ENCODE measurements at regions not wholly inside any gene's neighbourhood (a gene's known extent, or its start where the extent isn't known, plus 50 kb on each side); places are given as distances from the start of the nearest gene placed in this dataset.

- in situ Hi-C loops (cut with MboI) = no loop called here
- Histone ChIP-seq H3K9me3 (replicated peaks; ENCODE audit: control insufficient read depth, insufficient read depth, low read depth, low read length) (no peaks in the 10 kb centered on the region), H3K4me1 (replicated peaks in 1 of 2; ENCODE audit: control insufficient read depth in 2 of 2, insufficient read depth in 2 of 2, low read length in 2 of 2) (no peaks in the 10 kb centered on the region), H3K27me3 (ENCODE audit: control insufficient read depth in 2 of 2, insufficient read depth in 2 of 2, low read length in 2 of 2) (no peaks in the 10 kb centered on the region), H3K9ac (ENCODE audit: insufficient read depth in 1 of 2, low read depth in 2 of 2, low read length in 2 of 2) (no peak overlapping the region), H2AFZ (ENCODE audit: low read depth, low read length) (no peak overlapping the region), H3K27ac (ENCODE audit: extremely low read depth, low read depth, low read length) (no peak overlapping the region), H4K20me1 (replicated peaks; ENCODE audit: control insufficient read depth, insufficient read depth, low read length) (no peaks in the 10 kb centered on the region), H3K36me3 (ENCODE audit: control insufficient read depth, insufficient read depth, low read length) (no peaks in the 10 kb centered on the region), H3K4me3 (no peak overlapping the region), H3K4me2 (ENCODE audit: insufficient read depth, low read length) (no peak overlapping the region), H3K9me1 (ENCODE audit: control insufficient read depth, insufficient read depth, low read length) (no peaks in the 10 kb centered on the region), H3K79me2 (ENCODE audit: control insufficient read depth, insufficient read depth, low read length) (no peaks in the 10 kb centered on the region)
- no peak for TF ChIP-seq ZBTB9 (CRISPR knock-in tag; IDR thresholded peaks at IDR 0.05)
- no peak for TF ChIP-seq NFE2L1 (tag; IDR thresholded peaks at IDR 0.05; ENCODE audit: borderline replicate concordance, low read depth)
- no peak for TF ChIP-seq NR3C1 (CRISPR knock-in tag; IDR thresholded peaks at IDR 0.05)
- no peak for TF ChIP-seq HDAC1 (IDR thresholded peaks at IDR 0.05)
- TF ChIP-seq YBX1 (IDR thresholded peaks at IDR 0.05) = no peak
- TF ChIP-seq KAT8 (IDR thresholded peaks at IDR 0.05; ENCODE audit: low read depth) = no peak
- TF ChIP-seq ZBTB7A (IDR thresholded peaks at IDR 0.05; ENCODE audit: borderline replicate concordance, control insufficient read depth, low read depth, low read length) = no peak
- TF ChIP-seq CREM (IDR thresholded peaks at IDR 0.05; ENCODE audit: low read depth) = no peak
- 0% methylated on average over 2 of the region's 2 CpGs for WGBS (ENCODE audit: insufficient coverage, low coverage, missing lambda C conversion rate)
- CTCF ChIA-PET (ENCODE audit: low intra/inter-chr PET ratio) = no interaction called here
- ATAC-seq = no peak
- BruUV-seq (replicated peaks) = no TSS peak
- no peak for DNase-seq (ENCODE audit: extremely low read depth in 1 of 4, low spot score in 3 of 4)
- intact Hi-C loops (cut with micrococcal nuclease) = no loop called here
- POLR2A ChIA-PET = no interaction called here
- no peak for FAIRE-seq
Measured at GRCh38 chr13:37450276-37450675, 148.3 kb downstream of the POSTN start.
